Activated gamma-delta T cell treated with Interleukin-2 at 50 U/mL for 16 hours (primary cell): ENCODE measurements at regions not wholly inside any gene's neighbourhood (a gene's known extent, or its start where the extent isn't known, plus 50 kb on each side); places are given as distances from the start of the nearest gene placed in this dataset.
A peak's percentile ranks its signal among the peaks of the same experiment; 100 is the strongest.

Experiments
- DNase-seq: peaks from one replicate; pipeline ENCODE4 v3.0.0-alpha.2; 2020

DNA sequence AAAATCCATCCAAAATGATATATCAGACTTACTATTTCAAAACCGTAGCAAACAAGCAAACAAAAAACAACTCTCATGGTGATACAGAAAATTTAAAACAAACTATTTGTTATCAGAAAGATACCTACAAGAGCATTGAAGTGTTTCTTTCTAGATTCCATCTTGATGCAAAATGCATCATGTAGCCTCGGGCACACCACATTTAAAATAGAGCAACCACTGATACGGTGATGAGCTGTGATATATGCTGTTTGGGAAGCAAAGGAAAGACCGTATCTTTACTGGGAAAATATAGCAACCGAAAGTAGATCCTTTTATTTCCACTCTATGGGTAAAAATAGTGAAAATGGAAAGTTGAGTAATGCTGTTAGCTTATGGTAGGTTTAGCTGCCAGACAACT lies 892.0 kb downstream of the GATA3 start:
- no peak for DNase-seq

GRCh38 chr10:8950978-8951377 lies 896.5 kb downstream of the GATA3 start:
- DNase-seq, result no peak

- DNase-seq, result no peak
These were observed 897.1 kb downstream of the GATA3 start for GRCh38 chr10:8951440-8952089.

DNA sequence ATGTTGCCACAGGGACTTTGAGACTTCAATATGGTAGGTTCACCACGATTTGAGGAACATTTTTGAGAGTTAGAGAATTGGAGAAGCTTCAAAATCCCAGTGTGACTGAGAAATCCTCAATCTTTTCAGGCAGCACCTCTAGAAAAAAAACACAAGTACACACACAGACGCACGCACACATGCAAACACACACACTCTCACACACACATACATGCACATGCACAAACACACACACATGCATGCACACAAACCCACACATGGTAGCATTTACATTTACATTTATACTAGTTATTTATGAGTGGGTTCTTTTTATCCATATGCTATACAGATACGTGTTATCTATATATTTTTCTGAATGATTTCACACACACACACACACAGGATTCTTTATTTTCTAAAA lies 901.9 kb downstream of the GATA3 start:
- DNase-seq, result no peak

DNA sequence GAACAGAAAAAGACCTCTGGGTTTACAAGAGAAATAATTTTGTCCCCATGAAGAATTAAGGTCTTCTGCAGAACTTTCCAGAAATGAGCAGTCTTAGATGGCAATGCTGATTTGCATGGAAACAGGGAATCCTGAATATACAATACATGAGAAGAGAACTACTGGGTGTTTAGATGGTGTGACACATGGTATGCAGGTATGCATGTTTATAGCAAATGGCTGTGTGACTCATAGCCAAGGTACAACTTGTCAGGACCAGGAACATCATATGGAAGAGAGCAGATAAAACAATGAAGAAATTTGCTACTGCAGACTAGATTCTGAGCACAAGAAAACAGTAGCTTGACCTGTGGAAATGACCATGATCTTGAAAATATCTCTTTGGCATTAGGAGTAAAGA lies 907.8 kb downstream of the GATA3 start:
- DNase-seq, result no peak

GRCh38 chr10:8967061-8967460 lies 912.6 kb downstream of the GATA3 start:
- DNase-seq, result no peak

DNA sequence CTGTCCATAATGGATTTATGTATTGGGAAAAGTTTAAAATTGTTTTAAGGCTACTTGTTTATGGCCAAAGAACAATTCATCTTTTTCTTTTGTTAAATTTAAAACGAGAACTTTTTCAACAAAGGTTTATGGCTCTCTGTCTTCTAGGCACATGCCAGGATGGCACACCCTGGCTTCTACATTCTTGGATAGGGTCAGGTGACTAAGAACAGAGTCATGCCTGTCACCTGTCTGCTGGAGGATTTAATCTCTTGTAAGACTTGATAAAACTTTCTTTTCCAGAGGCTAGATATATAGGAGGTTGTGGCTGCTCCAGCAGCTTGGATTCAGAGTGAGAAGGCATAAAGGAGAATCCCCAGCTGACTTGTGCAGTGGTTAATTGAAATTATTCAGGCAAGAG lies 915.4 kb downstream of the GATA3 start:
- no peak for DNase-seq

DNA sequence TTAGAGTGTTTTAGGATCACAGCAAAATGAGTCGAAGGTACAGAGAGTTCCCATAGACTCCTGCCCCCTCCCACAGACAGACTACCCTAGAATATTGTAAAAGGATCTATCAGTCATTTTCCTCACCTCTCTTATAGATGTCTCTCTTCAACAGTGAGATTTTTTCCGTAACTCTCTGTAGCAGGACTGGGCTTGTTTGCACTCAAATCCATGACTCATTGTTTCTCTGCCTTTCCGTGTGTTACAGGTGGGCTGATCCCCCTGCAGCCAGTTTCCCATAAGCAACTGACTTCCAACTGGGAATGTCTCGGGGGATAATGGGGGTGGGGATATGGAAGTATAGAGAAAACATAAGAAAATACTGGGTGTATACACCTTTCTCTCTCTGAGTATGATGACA lies 921.0 kb downstream of the GATA3 start:
- DNase-seq, result no peak

- no peak for DNase-seq
These were observed 923.6 kb downstream of the GATA3 start for GRCh38 chr10:8978100-8978499.

DNA sequence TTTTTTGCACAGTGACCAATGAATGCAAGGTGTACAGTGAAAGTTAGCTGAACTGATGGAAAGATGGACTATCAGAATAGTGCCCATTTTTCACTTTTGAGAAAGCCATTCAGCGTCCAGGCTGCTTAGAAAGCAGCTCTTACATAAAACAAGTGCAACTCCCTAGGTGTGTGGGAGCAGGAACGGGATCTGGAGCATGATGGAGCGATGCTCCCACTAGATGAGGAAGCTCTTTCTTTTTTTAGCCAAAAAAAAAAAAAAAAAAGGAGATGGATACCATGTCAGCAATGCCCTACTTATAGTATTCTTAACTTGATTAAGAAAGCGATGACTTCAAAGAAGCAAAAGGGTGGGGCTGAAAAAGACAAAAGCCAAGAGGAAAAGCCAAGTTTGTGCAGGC lies 925.5 kb downstream of the GATA3 start:
- DNase-seq, result no peak

DNA sequence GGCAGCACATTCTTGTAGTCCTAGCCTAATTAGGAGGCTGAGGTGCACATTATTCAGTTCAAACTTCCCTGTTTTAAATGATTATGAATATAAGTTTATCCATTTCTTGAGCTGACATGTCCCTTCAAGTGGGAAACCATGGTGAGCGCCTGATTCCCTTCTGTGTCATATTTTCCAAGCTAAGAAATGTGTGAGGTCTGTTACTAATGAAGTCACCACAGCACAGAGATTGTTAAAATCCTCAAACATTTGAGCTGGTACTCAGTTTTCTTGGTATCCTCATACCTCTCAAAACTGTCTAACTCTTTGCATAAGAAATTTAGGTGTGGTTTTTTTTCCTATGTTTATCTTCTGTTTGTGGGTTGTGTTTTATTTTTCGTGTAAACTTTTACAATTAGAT lies 926.8 kb downstream of the GATA3 start:
- no peak for DNase-seq

DNA sequence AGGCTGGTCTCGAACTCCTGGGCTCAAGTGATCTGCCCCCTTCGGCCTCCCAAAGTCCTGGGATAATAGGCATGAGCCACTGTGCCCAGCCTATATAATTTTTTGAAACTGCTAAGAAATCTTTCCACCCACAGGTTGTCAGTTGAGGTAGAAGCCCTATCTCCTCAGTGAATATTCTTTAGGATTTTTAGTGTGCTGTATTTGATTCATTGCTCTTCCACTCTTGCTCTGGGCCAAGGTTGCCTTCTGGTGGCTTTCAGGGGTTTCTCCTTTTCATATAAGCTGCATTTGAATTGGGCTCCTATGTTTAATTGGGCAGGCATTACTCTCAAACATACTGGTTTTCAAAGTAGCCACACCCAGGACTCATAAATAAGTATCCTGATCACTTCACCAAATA lies 931.2 kb downstream of the GATA3 start:
- DNase-seq, result no peak

- DNase-seq, result no peak
These were observed 932.5 kb downstream of the GATA3 start for GRCh38 chr10:8986975-8987374.

DNA sequence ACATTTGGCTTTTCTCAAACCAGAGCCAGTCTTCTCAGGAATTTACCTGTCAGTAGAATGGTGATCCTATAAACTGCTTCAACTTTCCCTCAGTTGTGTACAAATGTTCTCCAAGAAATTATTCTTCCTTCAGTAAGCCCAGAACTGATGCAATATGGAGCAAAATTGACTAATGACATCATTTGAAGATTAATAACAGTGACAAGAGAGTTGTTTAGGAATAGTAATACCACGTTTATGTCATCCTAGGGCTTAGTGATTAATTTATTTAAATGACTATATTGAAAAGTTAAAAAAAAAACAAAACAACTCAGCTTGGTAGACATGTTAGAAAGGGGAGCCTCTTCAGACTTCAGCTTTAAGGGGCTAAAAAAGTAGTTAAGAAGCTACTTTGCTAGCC lies 933.2 kb downstream of the GATA3 start:
- no peak for DNase-seq

DNA sequence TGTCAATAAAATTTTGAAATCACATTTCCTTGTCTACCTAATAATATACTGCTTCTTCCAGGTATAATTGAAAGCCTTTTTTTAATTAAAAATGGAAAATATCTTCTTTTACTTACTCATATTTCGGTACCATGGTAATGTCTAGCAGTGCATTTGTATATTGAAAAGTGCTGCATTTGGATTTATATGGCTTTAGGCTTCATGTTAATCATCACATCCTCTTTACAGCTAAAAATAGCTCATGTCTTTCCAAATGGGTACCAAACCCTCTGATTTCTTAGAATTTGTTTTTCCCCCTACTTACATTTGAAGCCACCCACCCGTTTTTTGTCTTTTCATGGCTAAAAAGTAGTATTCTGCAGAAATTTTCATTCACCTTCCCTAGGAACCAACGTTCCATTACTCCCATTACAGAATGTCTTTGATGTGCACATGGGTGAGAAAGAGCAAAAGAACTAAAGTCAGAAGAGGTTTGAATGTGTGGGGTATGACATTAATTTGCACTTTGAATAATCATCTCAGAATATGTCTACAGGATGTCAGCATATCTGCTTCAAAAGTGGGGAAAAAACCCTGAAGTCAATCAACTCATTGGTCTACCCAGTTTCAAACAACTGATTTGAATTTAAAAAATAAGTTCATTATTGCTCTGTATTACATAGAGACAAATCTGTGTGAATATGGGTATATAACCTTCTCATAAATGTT lies 935.9 kb downstream of the GATA3 start:
- no peak for DNase-seq

- no peak for DNase-seq
These were observed 937.5 kb downstream of the GATA3 start for GRCh38 chr10:8992009-8992408.

- DNase-seq, result no peak
These were observed 939.4 kb downstream of the GATA3 start for GRCh38 chr10:8993864-8994263.

- DNase-seq, result no peak
These were observed 944.3 kb downstream of the GATA3 start for GRCh38 chr10:8998751-8999150.

- no peak for DNase-seq
These were observed 948.6 kb downstream of the GATA3 start for GRCh38 chr10:9003122-9003521.

GRCh38 chr10:9004736-9005135 lies 950.2 kb downstream of the GATA3 start:
- DNase-seq, result no peak

DNA sequence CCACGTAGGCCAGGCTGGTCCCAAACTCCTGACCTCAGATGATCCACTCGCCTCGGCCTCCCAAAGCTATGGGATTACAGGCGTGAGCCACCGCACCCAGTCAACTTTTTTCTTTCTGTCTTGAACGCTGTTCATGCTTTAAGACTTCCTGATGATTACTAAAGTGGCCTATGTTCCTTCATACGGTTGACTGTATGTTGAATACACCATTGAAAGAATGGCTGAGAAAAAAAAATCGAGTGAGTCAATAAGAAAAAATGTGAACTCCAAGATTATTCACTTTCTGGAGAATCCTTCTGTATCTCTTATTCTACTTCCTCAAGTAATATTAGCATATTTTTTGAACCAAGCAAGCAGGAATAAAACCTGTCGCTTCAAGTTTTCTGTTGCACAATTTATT lies 955.0 kb downstream of the GATA3 start:
- no peak for DNase-seq

DNA sequence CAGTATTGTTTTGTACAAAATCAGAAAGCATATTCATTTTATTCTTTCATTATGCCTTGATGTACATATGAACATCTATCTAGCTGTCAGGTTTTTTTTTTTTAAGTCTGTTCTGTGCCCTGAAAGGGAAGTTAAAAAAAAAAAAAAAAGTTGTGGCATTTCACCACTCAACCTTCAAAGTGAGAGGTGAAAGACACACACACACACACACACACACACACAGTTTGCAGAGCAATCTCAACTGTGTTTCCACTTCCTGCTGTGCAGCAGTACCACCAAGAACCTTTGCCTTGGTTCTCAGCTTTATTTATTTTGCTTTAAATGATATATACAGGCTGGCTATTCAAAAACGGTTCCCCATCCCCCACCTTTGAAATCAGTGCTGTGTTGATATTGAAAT lies 955.6 kb downstream of the GATA3 start:
- peak; percentile 54 for DNase-seq

DNA sequence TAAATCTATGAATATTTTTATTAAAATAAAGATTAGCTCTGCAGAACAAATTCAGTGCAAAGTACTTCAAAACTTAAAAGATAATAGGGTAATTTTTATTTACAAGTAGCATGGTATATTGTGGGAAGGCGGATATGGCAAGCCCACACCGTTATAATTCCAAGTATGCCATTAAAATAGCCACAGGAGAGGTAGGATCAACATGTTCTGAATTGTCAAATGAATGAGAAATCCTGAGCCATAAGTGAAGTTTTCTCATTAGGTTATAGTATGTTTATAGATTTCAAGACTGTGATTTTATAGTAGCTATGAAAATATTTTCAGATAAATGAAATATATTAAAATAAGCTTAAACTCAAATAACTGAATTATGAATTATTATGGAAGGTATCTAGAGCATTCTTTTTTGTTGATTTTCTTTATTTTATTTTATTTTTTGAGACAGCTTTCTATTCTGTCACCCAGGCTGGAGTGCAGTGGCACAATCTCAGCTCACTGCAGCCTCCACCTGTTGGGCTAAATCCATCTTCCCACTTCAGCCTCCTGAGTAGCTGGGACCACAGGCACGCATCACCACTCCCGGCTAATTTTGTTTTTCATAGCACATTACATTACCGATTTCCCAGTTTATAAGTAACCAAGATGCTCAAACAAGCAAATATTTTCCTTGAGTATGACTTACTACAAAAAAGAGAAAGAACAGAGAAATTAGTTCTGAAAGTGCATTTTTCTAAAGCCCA lies 956.6 kb downstream of the GATA3 start:
- no peak for DNase-seq

GRCh38 chr10:9012312-9012711 lies 957.8 kb downstream of the GATA3 start:
- no peak for DNase-seq
